Hepatocyte (in vitro differentiated cells): ENCODE measurements at regions not wholly inside any gene's neighbourhood (a gene's known extent, or its start where the extent isn't known, plus 50 kb on each side); places are given as distances from the start of the nearest gene placed in this dataset.

Source experiments
- CTCF ChIP-seq: fragments of 200-600 bp; sonication (generic); IDR thresholded peaks from 2 replicates; pipeline ENCODE4 v1.5.1; 2016; ENCODE audit warnings: antibody characterized with exemption, mild to moderate bottlenecking; ENCODE audit not compliant: poor library complexity
- EZH2 ChIP-seq: fragments of 200-600 bp; sonication (generic); IDR thresholded peaks from 2 replicates; pipeline ENCODE4 v1.6.1; 2016; ENCODE audit warnings: antibody characterized with exemption, mild to moderate bottlenecking, borderline replicate concordance
- EZH2phosphoT487 ChIP-seq: fragments of 200-600 bp; sonication (generic); IDR thresholded peaks from one replicate; pipeline ENCODE4 v1.6.1; 2018; ENCODE audit warnings: antibody characterized with exemption, mild to moderate bottlenecking, low read depth, moderate library complexity; ENCODE audit not compliant: unreplicated experiment, severe bottlenecking

- TF ChIP-seq CTCF (no peak), EZH2 (no peak), EZH2phosphoT487 (no peak)
These were observed 72.1 kb upstream of the GRAMD2B start for GRCh38 chr5:126351153-126351552.
